Smooth muscle cell (in vitro differentiated cells): ENCODE measurements at regions not wholly inside any gene's neighbourhood (a gene's known extent, or its start where the extent isn't known, plus 50 kb on each side); places are given as distances from the start of the nearest gene placed in this dataset.
"Not testable (repeated sequence)": the region's sequence is repeated elsewhere in the genome, so short reads cannot be mapped to it uniquely, and the experiment has no call there.

Source experiments
- DNase-seq: peaks from one replicate; lab custom pipeline; 2025; ENCODE audit not compliant: unreplicated experiment; lab: John Stamatoyannopoulos, UW
- H2AFZ ChIP-seq: fragments of 200-600 bp; sonication (generic); 2 replicates; pipeline ENCODE4 v1.6.0; 2016; ENCODE audit warnings: antibody characterized with exemption, low read depth, mild to moderate bottlenecking
- H3F3A ChIP-seq: fragments of 200-600 bp; sonication (generic); 2 replicates; pipeline ENCODE4 v1.6.0; 2017; ENCODE audit warnings: antibody characterized with exemption, low read depth
- H3K27ac ChIP-seq: fragments of 200-600 bp; sonication (generic); 2 replicates; pipeline ENCODE4 v1.5.1; 2016; ENCODE audit warnings: low read depth, mild to moderate bottlenecking
- H3K27me3 ChIP-seq: fragments of 200-600 bp; sonication (generic); 2 replicates; pipeline ENCODE4 v1.6.1; 2016; ENCODE audit warnings: low read depth, mild to moderate bottlenecking
- H3K36me3 ChIP-seq: fragments of 200-600 bp; sonication (generic); 2 replicates; pipeline ENCODE4 v1.5.1; 2016; ENCODE audit warnings: low read depth
- H3K4me1 ChIP-seq: fragments of 200-600 bp; sonication (generic); 2 replicates; pipeline ENCODE4 v1.5.1; 2016; ENCODE audit warnings: low read depth
- H3K4me2 ChIP-seq: fragments of 200-600 bp; sonication (generic); 2 replicates; pipeline ENCODE4 v1.6.0; 2016; ENCODE audit warnings: mild to moderate bottlenecking
- H3K4me3 ChIP-seq: fragments of 200-600 bp; sonication (generic); 2 replicates; pipeline ENCODE4 v1.5.1; 2016; ENCODE audit warnings: mild to moderate bottlenecking
- H3K79me2 ChIP-seq: fragments of 200-600 bp; sonication (generic); 2 replicates; pipeline ENCODE4 v1.6.0; 2016; ENCODE audit warnings: low read depth, mild to moderate bottlenecking
- H3K9ac ChIP-seq: fragments of 200-600 bp; sonication (generic); 2 replicates; pipeline ENCODE4 v1.6.0; 2016; ENCODE audit warnings: low read depth
- H3K9me3 ChIP-seq: fragments of 200-600 bp; sonication (generic); replicated peaks from 2 replicates; pipeline ENCODE4 v1.5.1; 2016; ENCODE audit warnings: low read depth
- H4K20me1 ChIP-seq: fragments of 200-600 bp; sonication (generic); 2 replicates; pipeline ENCODE4 v1.6.0; 2016; ENCODE audit warnings: low read depth
- WGBS: methylation state at CpG from one replicate; pipeline ENCODE4 v1.1.7; 2016; ENCODE audit warnings: low lambda C conversion rate; 5-methylcytosine and 5-hydroxymethylcytosine counted together
- TF ChIP-seq, protein P1 (sequence below): fragments of 200-600 bp; sonication (generic); IDR thresholded peaks from 2 replicates; pipeline ENCODE4 v1.5.1; 2017; ENCODE audit warnings: borderline replicate concordance, mild to moderate bottlenecking, antibody characterized with exemption; ENCODE audit not compliant: insufficient read depth, poor library complexity, severe bottlenecking

DNA sequence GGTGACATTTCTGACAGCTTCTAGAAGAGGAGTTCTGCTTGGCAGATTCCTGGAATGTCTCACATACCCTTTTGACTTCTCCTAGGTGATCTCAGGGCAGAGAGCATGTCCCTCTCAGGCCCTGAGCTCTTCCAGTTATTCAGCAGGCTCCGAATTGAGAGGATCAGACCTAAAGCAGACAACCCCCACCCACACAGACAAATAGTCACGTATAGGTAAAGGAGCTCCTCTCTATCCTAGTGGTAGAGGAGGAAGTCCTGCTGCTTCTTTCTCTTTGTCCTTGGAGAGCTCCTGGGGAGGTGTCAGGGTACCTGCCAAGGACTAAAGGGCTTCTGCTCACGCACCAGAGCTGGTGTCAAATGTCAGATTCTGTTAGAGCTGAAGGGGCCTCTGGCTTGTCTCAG, 128.1 kb downstream of the IER5 start:
- H2AFZ ChIP-seq: no peak overlapping the region
- no peak overlapping the region for H3K4me3 ChIP-seq
- DNase-seq: no peak
- H4K20me1 ChIP-seq: no peaks in the 10 kb centered on the region
- no peak overlapping the region for H3K4me2 ChIP-seq
- no peaks in the 10 kb centered on the region for H3K9me3 ChIP-seq
- WGBS: 24% methylated on average over 3 of the region's 3 CpGs
- no peak overlapping the region for H3K27ac ChIP-seq
- H3F3A ChIP-seq: no peaks in the 10 kb centered on the region
- no peak overlapping the region for H3K9ac ChIP-seq
- TF ChIP-seq, protein P1, sequence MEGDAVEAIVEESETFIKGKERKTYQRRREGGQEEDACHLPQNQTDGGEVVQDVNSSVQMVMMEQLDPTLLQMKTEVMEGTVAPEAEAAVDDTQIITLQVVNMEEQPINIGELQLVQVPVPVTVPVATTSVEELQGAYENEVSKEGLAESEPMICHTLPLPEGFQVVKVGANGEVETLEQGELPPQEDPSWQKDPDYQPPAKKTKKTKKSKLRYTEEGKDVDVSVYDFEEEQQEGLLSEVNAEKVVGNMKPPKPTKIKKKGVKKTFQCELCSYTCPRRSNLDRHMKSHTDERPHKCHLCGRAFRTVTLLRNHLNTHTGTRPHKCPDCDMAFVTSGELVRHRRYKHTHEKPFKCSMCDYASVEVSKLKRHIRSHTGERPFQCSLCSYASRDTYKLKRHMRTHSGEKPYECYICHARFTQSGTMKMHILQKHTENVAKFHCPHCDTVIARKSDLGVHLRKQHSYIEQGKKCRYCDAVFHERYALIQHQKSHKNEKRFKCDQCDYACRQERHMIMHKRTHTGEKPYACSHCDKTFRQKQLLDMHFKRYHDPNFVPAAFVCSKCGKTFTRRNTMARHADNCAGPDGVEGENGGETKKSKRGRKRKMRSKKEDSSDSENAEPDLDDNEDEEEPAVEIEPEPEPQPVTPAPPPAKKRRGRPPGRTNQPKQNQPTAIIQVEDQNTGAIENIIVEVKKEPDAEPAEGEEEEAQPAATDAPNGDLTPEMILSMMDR: no peak
- H3K79me2 ChIP-seq: no peaks in the 10 kb centered on the region
- H3K27me3 ChIP-seq: peaks cover 7% of the 10 kb centered on the region
- H3K36me3 ChIP-seq: no peaks in the 10 kb centered on the region
- no peaks in the 10 kb centered on the region for H3K4me1 ChIP-seq

DNA sequence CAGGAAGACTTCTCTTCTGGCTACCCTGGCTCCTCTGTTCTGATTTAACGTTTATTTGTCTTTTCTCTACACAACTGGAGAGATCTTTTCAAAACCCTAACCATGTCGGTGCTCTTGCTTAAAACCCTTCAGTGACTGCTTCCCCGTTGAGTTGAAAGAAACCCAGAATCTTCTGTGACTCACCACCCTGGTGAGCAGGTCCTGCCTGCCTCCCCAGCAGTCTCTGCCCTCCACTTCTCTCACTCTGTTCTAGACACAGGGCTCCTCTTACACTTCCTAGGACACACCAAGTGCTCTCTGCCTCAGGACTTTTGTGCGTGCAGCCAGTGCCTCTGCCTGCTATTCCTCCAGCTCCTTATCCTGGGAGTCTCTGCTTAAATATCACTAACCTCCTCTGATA, 131.4 kb downstream of the IER5 start:
- WGBS: 69% methylated on average over 4 of the region's 4 CpGs
- no peaks in the 10 kb centered on the region for H4K20me1 ChIP-seq
- no peaks in the 10 kb centered on the region for H3K36me3 ChIP-seq
- H3K4me3 ChIP-seq: no peak overlapping the region
- H2AFZ ChIP-seq: no peak overlapping the region
- H3K4me2 ChIP-seq: no peak overlapping the region
- H3K9ac ChIP-seq: no peak overlapping the region
- H3K4me1 ChIP-seq: no peaks in the 10 kb centered on the region
- TF ChIP-seq, protein P1: no peak
- H3K27ac ChIP-seq: no peak overlapping the region
- no peaks in the 10 kb centered on the region for H3F3A ChIP-seq
- no peaks in the 10 kb centered on the region for H3K79me2 ChIP-seq
- H3K9me3 ChIP-seq: no peaks in the 10 kb centered on the region
- no peaks in the 10 kb centered on the region for H3K27me3 ChIP-seq
- DNase-seq: no peak

DNA sequence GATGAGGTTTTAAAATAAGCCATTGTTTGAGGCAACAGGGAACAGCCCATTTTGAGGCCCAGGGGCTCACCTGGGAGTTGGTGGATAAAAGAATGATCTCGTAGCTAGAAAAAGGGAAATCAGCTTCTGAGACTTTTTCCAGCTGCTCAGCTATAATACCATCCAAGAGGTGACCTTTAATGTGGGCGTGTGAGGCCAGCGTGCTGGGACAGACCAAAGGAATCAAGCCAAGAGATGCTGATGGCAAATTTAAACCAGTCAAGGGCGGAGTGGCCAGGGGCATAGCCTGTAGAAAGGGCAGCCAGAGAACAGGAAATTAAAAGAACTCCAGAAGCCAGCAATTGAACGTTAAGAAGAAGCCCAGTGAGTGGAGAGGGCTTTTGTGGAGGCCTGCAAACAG, 132.6 kb downstream of the IER5 start:
- H2AFZ ChIP-seq: no peak overlapping the region
- H3K36me3 ChIP-seq: no peaks in the 10 kb centered on the region
- no peaks in the 10 kb centered on the region for H4K20me1 ChIP-seq
- no peak overlapping the region for H3K4me2 ChIP-seq
- WGBS: 65% methylated on average over 5 of the region's 5 CpGs
- no peak overlapping the region for H3K4me3 ChIP-seq
- no peak for DNase-seq
- no peaks in the 10 kb centered on the region for H3F3A ChIP-seq
- no peak overlapping the region for H3K27ac ChIP-seq
- H3K9ac ChIP-seq: no peak overlapping the region
- H3K27me3 ChIP-seq: no peaks in the 10 kb centered on the region
- TF ChIP-seq, protein P1: no peak
- H3K9me3 ChIP-seq: no peaks in the 10 kb centered on the region
- no peaks in the 10 kb centered on the region for H3K79me2 ChIP-seq
- no peaks in the 10 kb centered on the region for H3K4me1 ChIP-seq

DNA sequence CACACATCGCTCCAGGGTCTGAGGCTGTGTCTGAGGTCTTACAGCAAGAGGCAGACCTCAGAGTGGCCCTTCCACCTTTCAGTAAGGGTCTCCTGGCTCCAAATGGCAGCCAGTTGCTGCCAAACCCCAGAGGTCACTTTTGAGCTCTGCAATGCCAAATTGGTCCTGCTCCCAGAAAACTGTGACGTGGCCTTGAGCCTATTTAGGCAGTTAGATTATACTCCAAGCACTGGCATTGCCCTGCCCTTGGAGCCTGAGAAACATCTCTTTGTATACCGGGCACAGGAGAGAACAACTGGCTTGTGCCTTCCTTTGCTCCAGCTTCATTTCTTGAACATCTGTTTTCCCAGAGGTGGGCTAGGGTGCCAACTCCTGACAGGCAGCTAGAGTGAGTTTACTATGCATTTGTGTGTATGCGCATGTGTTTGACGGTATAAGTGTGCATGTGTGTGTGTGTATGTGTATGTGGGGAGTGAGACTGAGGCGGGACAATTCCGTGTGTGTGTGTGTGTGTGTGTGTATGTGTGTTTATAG, 134.5 kb downstream of the IER5 start:
- Histone ChIP-seq H3K79me2 (no peaks in the 10 kb centered on the region), H3K4me1 (no peaks in the 10 kb centered on the region), H3K36me3 (no peaks in the 10 kb centered on the region), H3K27me3 (no peaks in the 10 kb centered on the region), H3K4me2 (no peak overlapping the region), H3F3A (no peaks in the 10 kb centered on the region), H3K27ac (no peak overlapping the region), H3K9me3 (no peaks in the 10 kb centered on the region), H3K9ac (no peak overlapping the region), H2AFZ (no peak overlapping the region), H3K4me3 (no peak overlapping the region), H4K20me1 (no peaks in the 10 kb centered on the region)
- no peak for DNase-seq
- WGBS: 96% methylated on average over 7 of the region's 7 CpGs
- TF ChIP-seq, protein P1: no peak

DNA sequence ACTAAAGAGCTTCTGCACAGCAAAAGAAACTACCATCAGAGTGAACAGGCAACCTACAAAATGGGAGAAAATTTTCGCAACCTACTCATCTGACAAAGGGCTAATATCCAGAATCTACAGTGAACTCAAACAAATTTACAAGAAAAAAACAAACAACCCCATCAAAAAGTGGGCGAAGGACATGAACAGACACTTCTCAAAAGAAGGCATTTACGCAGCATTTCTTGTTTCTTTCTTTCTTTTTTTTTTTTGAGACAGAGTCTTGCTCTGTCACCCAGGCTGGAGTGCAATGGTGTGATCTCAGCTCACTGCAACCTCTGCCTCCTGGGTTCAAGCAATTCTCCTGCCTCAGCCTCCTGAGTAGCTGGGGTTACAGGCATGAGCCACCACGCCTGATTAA, 138.2 kb downstream of the IER5 start:
- not testable (repeated sequence) for H4K20me1 ChIP-seq, H3K4me3 ChIP-seq, H2AFZ ChIP-seq, H3K36me3 ChIP-seq, H3K4me2 ChIP-seq, H3K27me3 ChIP-seq, H3K4me1 ChIP-seq, H3K9ac ChIP-seq, H3F3A ChIP-seq, DNase-seq, H3K27ac ChIP-seq, H3K79me2 ChIP-seq, H3K9me3 ChIP-seq
- 92% methylated on average over 3 of the region's 4 CpGs for whole genome bisulfite sequencing
